NCI-H526 treated with DMSO at 0.1 percent for 48 hours (cell line): ENCODE measurements at regions not wholly inside any gene's neighbourhood (a gene's known extent, or its start where the extent isn't known, plus 50 kb on each side); places are given as distances from the start of the nearest gene placed in this dataset.

Experiments
- DNase-seq: peaks from one replicate; lab custom pipeline; 2025; lab: John Stamatoyannopoulos, UW

GRCh38 chrX:4878640-4879039 lies 1165.2 kb upstream of the PRKX start:
- no peak for DNase-seq

GRCh38 chrX:4876268-4876667 lies 1162.8 kb upstream of the PRKX start:
- no peak for DNase-seq

- no peak for DNase-seq
Observed at GRCh38 chrX:4851534-4851933, 1138.1 kb upstream of the PRKX start.

GRCh38 chrX:4850312-4850711 lies 1136.9 kb upstream of the PRKX start:
- DNase-seq = no peak

GRCh38 chrX:4844376-4844775 lies 1130.9 kb upstream of the PRKX start:
- no peak for DNase-seq

GRCh38 chrX:4841216-4841745 lies 1127.8 kb upstream of the PRKX start:
- DNase-seq = no peak

GRCh38 chrX:4831574-4831973 lies 1118.1 kb upstream of the PRKX start:
- no peak for DNase-seq

GRCh38 chrX:4830880-4831557 lies 1117.6 kb upstream of the PRKX start:
- DNase-seq = peak; percentile 38

GRCh38 chrX:4825550-4825949 lies 1112.1 kb upstream of the PRKX start:
- no peak for DNase-seq

GRCh38 chrX:4809571-4809970 lies 1096.1 kb upstream of the PRKX start:
- DNase-seq = no peak

- DNase-seq = no peak
Observed at GRCh38 chrX:4805502-4805901, 1092.1 kb upstream of the PRKX start.

GRCh38 chrX:4800756-4801155 lies 1087.3 kb upstream of the PRKX start:
- no peak for DNase-seq

GRCh38 chrX:4787971-4788370 lies 1074.5 kb upstream of the PRKX start:
- no peak for DNase-seq

GRCh38 chrX:4764888-4765287 lies 1051.4 kb upstream of the PRKX start:
- DNase-seq = no peak

GRCh38 chrX:4762196-4762595 lies 1048.7 kb upstream of the PRKX start:
- no peak for DNase-seq

- DNase-seq = no peak
Observed at GRCh38 chrX:4754878-4755604, 1041.6 kb upstream of the PRKX start.

GRCh38 chrX:4741024-4741423 lies 1027.6 kb upstream of the PRKX start:
- no peak for DNase-seq

- no peak for DNase-seq
Observed at GRCh38 chrX:4735299-4735698, 1021.9 kb upstream of the PRKX start.

GRCh38 chrX:4710618-4711433 lies 997.4 kb upstream of the PRKX start:
- DNase-seq = peak; percentile 83

GRCh38 chrX:4708970-4709760 lies 995.7 kb upstream of the PRKX start:
- no peak for DNase-seq

- no peak for DNase-seq
Observed at GRCh38 chrX:4706961-4707360, 993.5 kb upstream of the PRKX start.

- DNase-seq = no peak
Observed at GRCh38 chrX:4690521-4690920, 977.1 kb upstream of the PRKX start.
